BJ (cell line): ENCODE measurements at regions not wholly inside any gene's neighbourhood (a gene's known extent, or its start where the extent isn't known, plus 50 kb on each side); places are given as distances from the start of the nearest gene placed in this dataset.

ENCODE experiments used
- CTCF ChIA-PET: fragments of 350-600 bp; formaldehyde crosslinking; extraction: SDS; loops from one replicate; lab custom pipeline; 2021; ENCODE audit warnings: antibody characterized with exemption, inconsistent platforms; lab: Yijun Ruan, JAX
- POLR2A ChIA-PET: fragments of 300-600 bp; sonication (Branson Sonifier 250); formaldehyde crosslinking; extraction: SDS; loops from one replicate; lab custom pipeline; 2021; ENCODE audit warnings: antibody characterized with exemption; lab: Charles Lee
- DNase-seq: peaks from one replicate; pipeline ENCODE4 v3.0.0-alpha.2; 2011; ENCODE audit warnings: low read depth
- H3K27me3 ChIP-seq: 2 replicates; pipeline ENCODE4 v1.6.0; 2011; ENCODE audit warnings: low read length; ENCODE audit not compliant: control insufficient read depth, insufficient read depth
- H3K36me3 ChIP-seq: 2 replicates; pipeline ENCODE4 v1.5.1; 2011; ENCODE audit warnings: low read length; ENCODE audit not compliant: control insufficient read depth, insufficient read depth
- H3K4me3 ChIP-seq: 2 replicates; pipeline ENCODE4 v1.5.1; 2011; ENCODE audit warnings: low read depth, mild to moderate bottlenecking, control low read depth, low read length
- TF ChIP-seq, protein P1 (sequence below): IDR thresholded peaks from 2 replicates; pipeline ENCODE4 v1.5.1; 2011; ENCODE audit warnings: low read depth, mild to moderate bottlenecking, control low read depth, inconsistent platforms, low read length, moderate library complexity; ENCODE audit not compliant: insufficient read depth

DNA sequence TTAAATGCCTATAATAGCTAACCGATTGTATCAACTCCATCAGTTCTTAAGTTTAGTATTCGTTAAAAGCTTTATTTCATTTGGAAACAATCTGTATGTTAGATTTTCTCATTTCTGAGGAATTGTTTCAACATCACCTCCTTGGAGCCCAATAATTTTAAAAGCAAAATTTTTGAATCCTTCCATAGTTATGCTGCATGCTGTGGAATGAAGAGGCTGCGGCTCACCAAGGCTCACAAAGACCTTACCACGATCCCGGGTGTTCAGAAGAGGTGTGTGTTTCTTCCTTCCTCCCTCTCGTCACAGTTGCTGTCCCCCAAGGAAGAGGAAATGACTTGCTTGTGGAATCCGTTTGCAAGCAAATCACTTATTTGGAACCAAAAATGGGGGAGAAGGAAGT lies 143.8 kb downstream of the FGF1 start:
- no peaks in the 10 kb centered on the region for H3K27me3 ChIP-seq
- no peak for DNase-seq
- H3K4me3 ChIP-seq: no peak overlapping the region
- TF ChIP-seq, protein P1, sequence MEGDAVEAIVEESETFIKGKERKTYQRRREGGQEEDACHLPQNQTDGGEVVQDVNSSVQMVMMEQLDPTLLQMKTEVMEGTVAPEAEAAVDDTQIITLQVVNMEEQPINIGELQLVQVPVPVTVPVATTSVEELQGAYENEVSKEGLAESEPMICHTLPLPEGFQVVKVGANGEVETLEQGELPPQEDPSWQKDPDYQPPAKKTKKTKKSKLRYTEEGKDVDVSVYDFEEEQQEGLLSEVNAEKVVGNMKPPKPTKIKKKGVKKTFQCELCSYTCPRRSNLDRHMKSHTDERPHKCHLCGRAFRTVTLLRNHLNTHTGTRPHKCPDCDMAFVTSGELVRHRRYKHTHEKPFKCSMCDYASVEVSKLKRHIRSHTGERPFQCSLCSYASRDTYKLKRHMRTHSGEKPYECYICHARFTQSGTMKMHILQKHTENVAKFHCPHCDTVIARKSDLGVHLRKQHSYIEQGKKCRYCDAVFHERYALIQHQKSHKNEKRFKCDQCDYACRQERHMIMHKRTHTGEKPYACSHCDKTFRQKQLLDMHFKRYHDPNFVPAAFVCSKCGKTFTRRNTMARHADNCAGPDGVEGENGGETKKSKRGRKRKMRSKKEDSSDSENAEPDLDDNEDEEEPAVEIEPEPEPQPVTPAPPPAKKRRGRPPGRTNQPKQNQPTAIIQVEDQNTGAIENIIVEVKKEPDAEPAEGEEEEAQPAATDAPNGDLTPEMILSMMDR: no peak
- H3K36me3 ChIP-seq: no peaks in the 10 kb centered on the region
- ChIA-PET CTCF (interaction anchor here (0.6 to 1.2 kb wide), 2 partner anchors 325 to 395 kb away, joined by 3 to 4 read pairs; no protein-coding TSS in a partner anchor), POLR2A (no interaction called here)

DNA sequence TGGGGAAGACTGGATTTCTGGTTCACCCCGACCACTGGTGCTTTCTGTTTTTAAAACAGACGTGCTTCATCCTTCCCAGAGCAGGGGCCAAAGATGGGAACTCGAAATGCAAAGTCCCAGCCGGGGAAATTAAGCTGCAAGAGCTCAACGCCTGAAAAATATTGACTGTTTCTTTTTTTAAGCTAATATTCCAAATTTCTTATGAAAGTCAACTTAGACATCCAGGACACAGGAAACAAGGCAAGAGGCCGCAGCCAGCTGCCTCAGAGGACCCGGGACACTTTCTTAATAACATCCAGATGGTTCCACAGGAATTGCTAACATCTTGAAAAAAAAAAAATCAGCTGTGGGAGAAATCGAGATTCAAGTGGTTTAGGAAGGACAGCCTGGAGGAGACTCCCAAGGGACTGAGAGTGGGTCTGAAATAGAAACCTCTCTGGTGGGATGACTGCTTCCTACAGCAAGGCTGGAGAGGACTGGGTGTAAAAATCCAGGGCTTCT lies 144.9 kb downstream of the FGF1 start:
- Histone ChIP-seq H3K4me3 (no peak overlapping the region), H3K36me3 (no peaks in the 10 kb centered on the region), H3K27me3 (no peaks in the 10 kb centered on the region)
- ChIA-PET POLR2A (interaction anchor here (0.6 kb wide), 5 partner anchors 10 to 214 kb away, joined by 3 to 7 read pairs (median 3); no protein-coding TSS in a partner anchor), CTCF (interaction anchor here (1.2 to 1.9 kb wide), 2 partner anchors 184 to 394 kb away, joined by 4 to 6 read pairs; no protein-coding TSS in a partner anchor)
- peak; percentile 56 for DNase-seq
- TF ChIP-seq, protein P1: no peak

DNA sequence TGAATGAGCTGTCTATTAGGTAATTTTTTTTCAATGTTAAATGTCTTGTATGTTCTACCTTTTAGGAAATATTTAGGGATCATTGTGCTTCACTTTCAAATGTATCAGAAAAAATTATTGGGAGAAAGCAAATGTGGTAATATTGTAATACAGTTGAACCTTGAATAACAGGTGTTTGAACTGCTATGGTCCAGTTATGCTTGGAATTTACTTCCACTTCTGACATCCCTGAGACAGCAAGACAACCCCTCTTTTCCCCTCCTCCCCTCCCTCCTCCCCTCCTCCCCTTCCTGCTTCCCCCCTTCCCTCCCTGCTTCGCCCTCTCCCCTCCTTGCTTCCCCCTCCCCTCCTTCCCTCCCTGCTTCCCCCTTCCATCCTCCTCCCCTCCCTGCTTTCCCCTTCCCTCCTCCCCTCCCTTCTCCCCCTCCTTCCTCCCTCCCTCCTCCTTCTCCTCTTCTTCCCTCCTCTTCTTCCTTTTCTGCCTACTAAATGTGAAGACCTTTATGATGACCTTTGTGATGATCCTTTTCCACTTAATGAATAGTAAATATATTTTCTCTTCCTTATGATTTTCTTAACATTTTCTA lies 146.6 kb downstream of the FGF1 start:
- DNase-seq: no peak
- ChIA-PET POLR2A (no interaction called here), CTCF (interaction anchor here (1.3 to 1.9 kb wide), 2 partner anchors 10 to 182 kb away, joined by 6 read pairs; no protein-coding TSS in a partner anchor)
- Histone ChIP-seq H3K4me3 (no peak overlapping the region), H3K27me3 (no peaks in the 10 kb centered on the region), H3K36me3 (no peaks in the 10 kb centered on the region)
- TF ChIP-seq, protein P1: no peak

DNA sequence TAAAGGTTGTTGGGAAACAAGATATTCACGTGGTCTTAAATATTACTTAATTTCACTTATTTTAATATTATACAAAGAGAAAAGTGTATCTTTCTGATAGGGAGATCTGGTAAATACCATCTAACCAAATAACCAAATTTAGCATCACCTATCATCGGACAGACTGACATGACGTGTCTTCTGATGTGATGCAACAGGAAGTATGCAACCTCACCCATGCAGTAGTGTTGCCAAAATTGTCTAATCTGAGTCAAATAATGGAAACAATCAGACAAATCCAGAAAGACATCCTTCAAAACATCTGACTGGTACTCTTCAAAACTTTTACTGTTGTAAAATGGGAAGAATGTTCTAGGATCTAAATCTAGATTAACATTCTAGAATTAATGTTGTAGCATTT lies 148.0 kb downstream of the FGF1 start:
- Histone ChIP-seq H3K36me3 (no peaks in the 10 kb centered on the region), H3K4me3 (no peak overlapping the region), H3K27me3 (no peaks in the 10 kb centered on the region)
- TF ChIP-seq, protein P1: no peak
- CTCF ChIA-PET: no interaction called here
- DNase-seq: no peak
- POLR2A ChIA-PET: no interaction called here

DNA sequence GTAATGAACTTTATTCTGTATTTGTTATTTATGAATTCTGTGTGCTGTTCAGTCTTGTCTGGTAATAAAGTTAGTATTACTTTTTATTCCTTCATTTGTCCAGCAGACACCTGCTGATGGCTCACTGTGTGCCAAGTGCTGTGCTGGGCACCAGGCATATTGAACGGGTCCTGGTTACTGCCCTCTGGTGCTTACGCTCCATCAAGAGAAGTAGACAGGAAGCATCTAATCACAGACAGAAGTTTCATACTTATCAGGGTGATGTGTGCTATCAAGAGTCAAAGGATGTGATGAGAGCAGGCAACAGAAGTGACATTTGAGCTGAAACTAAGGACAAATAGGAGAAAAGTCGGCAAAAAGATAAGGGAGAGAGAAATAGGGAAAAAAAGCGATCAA lies 153.1 kb downstream of the FGF1 start:
- ChIA-PET CTCF (interaction anchor here (0.7 kb wide), 1 partner anchor 15 kb away, joined by 3 read pairs; no protein-coding TSS in a partner anchor), POLR2A (no interaction called here)
- Histone ChIP-seq H3K4me3 (no peak overlapping the region), H3K27me3 (no peaks in the 10 kb centered on the region), H3K36me3 (no peaks in the 10 kb centered on the region)
- no peak for DNase-seq
- TF ChIP-seq, protein P1: no peak
